NCI-H2029 treated with DMSO at 0.1 percent for 48 hours (cell line): ENCODE measurements at regions not wholly inside any gene's neighbourhood (a gene's known extent, or its start where the extent isn't known, plus 50 kb on each side); places are given as distances from the start of the nearest gene placed in this dataset.

Experiments
- DNase-seq: peaks from one replicate; lab custom pipeline; 2025; lab: John Stamatoyannopoulos, UW

GRCh38 chr2:126827371-126827770 is 71.3 kb upstream of the TEX51 start:
- DNase-seq: no peak

GRCh38 chr2:126828051-126828450 is 70.6 kb upstream of the TEX51 start:
- DNase-seq: no peak

- DNase-seq: no peak
Measured at GRCh38 chr2:126828491-126828890, 70.2 kb upstream of the TEX51 start.

GRCh38 chr2:126831234-126832005 is 67.3 kb upstream of the TEX51 start:
- no peak for DNase-seq

GRCh38 chr2:126832014-126832413 is 66.7 kb upstream of the TEX51 start:
- no peak for DNase-seq

- DNase-seq: no peak
Measured at GRCh38 chr2:126832757-126833156, 65.9 kb upstream of the TEX51 start.

GRCh38 chr2:126834006-126834659 is 64.6 kb upstream of the TEX51 start:
- DNase-seq: no peak

- DNase-seq: no peak
Measured at GRCh38 chr2:126835261-126835660, 63.4 kb upstream of the TEX51 start.

- no peak for DNase-seq
Measured at GRCh38 chr2:126835831-126836230, 62.9 kb upstream of the TEX51 start.

GRCh38 chr2:126836761-126837679 is 61.7 kb upstream of the TEX51 start:
- DNase-seq: no peak

- no peak for DNase-seq
Measured at GRCh38 chr2:126837966-126838715, 60.5 kb upstream of the TEX51 start.

GRCh38 chr2:126838716-126838985 is 60.0 kb upstream of the TEX51 start:
- DNase-seq: no peak

GRCh38 chr2:126839796-126840195 is 58.9 kb upstream of the TEX51 start:
- DNase-seq: no peak

GRCh38 chr2:126843081-126843480 is 55.6 kb upstream of the TEX51 start:
- no peak for DNase-seq

GRCh38 chr2:126846241-126846640 is 52.4 kb upstream of the TEX51 start:
- DNase-seq: no peak
